AG20443 (cell line): ENCODE measurements at regions not wholly inside any gene's neighbourhood (a gene's known extent, or its start where the extent isn't known, plus 50 kb on each side); places are given as distances from the start of the nearest gene placed in this dataset.
A peak's percentile ranks its signal among the peaks of the same experiment; 100 is the strongest.

ENCODE experiments used
- DNase-seq: peaks from one replicate; pipeline ENCODE4 v3.0.0; 2012; ENCODE audit warnings: low spot score, mixed read lengths

DNA sequence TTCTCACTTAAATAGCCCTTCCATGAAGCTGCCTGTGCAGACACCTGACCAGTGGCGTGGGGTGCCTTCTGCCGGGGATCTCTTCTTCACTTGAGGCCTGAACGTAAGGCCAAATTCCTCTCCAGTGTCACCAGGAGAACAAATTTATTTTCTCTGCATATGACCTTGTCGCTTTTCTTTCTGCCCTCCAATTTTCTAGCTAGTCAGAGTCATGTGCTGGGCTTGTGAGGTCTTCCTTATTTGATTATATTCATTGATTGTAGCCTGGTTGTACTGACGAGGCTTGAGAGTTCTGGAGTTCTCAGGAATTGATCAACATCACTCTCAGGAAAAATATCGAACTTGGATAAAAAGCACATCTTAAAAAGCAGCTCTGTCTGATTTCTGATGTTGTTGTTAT is 255.7 kb downstream of the BUB3 start:
- no peak for DNase-seq

DNA sequence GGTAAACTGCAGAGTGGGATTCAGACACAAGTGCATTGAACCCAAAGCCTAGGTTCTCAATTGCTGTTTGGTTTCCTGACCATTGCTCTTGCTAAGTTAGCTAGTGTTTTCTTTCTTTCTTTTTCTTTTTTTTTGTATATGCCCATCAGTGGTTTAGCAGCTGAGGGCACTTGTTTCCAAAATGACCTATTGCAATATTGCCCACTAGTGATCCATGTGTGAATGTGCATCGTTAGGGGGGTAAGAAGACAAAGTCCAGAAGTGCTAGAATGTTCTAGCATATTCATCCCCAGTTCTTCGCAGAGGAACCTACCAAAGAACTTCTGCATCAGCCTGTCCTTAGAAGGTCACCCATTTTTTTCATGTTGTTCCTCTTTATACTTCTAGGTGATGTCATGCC is 252.8 kb upstream of the GPR26 start:
- no peak for DNase-seq

DNA sequence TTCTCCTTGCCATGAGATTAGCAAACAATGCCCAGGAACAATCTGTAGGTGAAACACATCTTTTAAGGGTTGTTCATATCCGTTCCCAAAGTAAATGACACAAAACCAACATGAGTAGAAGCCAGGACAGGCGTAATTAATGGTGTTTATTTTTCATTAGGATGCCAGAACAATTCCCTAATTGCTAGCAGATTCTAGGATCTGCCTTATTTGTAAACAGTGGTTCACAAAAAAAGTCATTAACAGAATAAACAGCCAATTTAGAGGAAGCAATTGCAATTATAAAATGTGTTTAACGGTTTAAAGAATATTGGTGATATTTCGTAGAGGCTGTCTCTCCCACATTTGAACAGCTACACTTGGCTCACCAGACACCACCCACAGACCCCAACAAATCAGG is 250.6 kb upstream of the GPR26 start:
- no peak for DNase-seq

DNA sequence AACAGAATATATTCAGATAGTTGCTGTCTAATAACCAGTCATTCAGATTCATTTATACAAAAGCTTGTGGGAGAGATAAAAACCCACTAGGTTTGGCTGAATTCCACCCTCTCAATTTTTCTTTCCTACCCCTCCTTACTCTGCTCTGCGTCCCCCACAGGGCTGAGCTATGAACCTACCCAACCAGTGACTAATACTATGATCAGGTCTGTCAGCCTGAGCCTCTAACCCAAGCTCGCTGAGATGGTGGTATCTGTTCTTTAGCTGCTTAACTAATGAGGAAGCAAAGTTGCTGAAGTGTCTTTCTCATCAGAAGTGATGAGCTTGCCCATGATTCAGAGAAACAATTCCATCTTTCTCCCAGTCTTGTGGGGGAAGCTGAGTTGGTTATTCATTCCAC is 248.7 kb upstream of the GPR26 start:
- DNase-seq, result no peak

DNA sequence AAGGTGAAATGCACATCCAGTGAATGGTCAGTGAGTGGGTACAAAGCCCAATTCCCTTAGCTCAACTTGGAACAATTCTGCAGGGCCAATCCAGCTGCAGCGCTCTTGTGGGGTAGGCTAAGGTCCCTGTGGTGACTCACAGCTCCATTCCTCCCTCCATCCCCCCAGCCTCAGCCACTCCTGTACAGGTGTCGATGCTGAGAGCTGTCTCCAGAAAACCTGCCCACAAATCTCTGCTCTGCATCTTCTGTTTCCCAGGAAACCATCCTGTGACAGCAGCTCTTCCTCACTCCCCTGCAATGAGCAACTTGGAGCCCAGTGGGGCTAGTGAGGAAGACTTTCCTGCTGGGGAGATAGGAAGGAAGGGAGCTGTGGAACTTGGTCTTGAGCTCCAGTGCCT is 244.7 kb upstream of the GPR26 start:
- DNase-seq, result no peak

DNA sequence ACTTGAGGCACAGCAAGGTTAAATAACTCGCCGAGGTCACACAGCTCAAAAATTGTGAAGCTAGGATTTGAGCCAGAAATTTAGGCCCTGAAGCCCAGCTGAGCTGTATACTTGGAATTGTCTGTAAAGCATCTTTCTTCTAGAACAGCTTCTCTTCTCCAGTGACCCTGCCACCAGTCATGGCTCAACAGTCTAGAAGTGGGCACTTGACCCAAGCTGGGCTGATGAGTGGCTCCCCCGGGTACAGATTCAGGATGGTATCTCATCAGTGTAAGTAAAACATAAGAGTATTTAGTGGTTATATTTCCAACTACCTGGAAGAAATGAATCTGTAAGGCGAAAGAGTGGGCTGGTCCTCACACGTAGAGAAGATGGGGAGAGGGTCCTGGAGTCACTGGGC is 243.9 kb upstream of the GPR26 start:
- no peak for DNase-seq

DNA sequence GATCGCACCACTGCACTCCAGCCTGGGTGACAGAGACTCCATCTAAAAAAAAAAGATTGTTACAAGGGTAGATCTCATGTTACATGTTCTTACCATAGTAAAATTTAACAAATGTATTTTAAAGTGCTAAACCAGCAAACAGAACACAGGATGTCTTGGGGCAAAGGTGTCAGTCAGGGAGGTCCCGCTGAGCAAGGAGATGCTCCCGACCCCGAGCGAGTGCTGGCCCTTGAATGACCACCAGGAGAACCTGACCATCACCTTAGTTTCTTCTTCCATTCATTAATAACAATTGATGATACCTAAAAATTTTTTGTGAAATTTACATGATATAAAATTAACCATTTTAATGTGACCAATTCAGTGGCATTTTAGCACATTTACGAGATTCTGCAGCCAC is 241.6 kb upstream of the GPR26 start:
- DNase-seq, result no peak

DNA sequence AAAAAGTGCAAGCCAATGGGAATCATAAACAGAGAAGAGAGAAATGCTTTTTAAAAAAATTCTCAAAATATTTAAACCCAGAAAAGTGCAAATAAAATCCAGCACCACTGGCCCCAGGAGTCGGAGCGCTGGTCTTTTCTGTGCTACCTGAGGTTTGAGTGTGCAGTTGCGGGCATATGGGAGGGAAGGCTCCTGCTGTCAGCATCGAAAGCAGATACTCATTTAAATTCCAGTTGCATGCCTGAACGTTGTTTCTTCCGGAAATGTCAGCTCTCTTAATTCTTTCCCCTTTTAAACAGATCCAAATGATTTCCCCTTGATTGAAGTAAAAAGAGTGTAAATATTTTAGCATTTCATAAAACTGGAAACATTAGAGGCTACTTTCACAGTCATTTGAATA is 240.5 kb upstream of the GPR26 start:
- DNase-seq, result no peak

DNA sequence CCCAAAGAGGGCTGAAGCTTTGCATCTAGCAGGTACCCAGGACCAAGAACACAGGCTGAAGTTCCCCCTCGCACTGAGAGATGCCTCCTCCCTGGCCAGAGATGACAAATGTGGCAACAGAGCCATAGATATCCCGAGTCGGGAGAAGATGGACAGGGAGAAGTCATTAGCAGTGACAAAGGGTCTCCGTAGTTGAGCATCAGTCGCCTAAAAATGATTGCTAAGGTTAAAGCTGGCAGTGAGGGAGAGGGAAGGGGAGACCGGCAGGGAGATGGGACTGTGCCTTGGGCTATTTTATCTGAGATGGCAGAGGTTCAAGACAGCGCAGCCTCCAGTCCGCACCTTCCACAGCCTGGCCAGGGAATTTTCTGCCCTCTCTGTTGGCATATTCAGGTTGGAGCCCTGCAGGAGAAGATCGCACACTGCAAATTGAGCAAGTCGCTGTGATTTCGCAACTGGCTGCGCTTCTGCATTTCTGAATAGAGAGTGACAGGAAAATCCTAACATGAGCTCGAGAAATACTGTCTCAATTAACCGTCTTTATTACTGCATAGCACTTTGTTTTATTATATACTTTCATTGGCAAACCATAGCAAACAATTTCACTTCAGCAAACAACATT is 238.9 kb upstream of the GPR26 start:
- DNase-seq, result peak; percentile 38

DNA sequence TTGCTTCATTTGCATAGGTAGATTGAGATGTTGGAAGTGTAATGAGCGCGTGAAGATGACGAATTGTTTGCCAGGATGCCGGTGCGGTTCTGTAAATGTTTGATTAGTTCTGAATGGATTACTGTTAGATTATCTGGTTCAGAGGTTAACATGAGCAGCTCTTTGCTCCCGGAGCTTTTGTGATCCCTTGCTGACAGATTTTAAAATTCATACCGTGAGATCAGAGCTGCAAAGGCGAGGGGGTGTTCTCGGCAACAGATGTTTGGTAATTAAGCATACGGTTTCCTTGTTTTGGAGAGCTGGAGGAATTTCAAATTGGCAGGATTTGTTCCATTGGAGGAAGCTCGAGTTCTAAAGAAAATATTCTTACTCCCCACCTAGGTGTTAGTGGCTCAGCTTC is 237.8 kb upstream of the GPR26 start:
- DNase-seq, result no peak

DNA sequence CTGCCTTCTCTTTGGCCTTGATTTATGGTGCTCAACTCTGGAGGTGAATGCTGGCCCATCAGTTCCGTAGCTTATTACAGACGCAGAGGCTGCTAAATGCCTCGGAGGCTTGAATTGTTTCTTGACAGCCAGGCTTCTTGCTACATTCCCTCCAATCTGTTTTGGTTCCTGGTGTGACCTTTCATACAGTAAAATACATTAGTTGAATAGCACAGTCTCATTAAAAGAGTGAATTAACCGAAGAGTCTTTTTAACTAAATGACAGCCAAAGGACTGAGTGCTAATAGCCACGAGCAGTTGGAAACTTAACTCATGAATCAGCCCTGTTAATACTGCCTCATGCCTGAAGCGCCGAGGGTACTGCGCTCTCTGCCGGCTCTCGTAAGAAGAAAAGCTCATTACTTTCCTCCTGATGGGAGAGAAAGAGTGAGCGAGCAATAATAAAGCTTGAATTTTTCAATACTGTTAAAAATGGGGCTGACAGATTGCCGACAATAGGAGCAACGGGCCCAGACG is 236.4 kb upstream of the GPR26 start:
- DNase-seq, result peak; percentile 40

DNA sequence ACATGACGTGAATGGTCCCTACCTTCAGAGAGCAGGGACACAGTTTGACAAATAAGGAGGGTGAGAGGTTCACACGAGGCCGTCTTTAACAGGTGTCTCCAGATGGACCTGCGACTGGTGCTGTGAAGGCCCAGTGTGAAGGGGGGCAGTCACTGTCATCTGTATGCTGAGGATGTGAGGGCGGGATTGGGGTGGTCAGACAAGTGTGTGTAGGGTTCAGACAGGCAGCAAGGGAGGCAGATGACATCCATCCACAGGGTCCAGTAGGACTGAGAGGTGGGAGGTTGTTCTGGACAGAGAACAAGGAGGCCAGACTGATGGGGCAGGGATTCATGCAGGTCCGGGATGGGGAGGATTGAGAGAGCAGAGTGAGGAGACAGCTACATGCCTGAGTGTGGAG is 232.6 kb upstream of the GPR26 start:
- DNase-seq, result no peak

DNA sequence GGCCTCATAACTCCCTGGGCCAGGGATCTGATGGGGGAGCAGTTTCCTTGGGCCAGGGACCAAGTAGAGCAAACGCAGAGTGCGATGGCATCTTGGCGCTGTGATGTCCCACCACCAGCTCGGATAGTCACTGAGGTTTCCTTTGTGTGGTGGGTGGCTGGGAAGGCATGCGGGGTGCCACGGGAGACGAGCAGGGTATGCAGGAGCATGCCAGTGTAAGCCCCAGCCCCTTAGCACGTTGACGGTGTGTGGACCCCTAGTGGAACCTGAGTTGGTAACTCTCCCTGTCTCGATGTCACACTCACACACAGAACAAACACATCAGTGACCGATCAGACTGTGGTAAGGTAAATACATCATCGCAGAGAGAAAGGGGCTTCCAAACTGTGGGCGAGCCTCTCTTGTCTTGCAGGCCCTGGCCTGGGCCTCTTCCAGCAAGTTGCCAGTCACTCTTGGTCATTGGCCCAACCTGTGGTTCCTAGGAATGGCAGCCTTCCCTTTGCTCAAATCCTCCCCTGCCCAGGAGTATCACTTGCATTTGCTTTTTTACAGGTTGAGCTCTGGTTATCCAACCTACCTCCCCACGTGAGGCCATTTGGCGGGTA is 231.6 kb upstream of the GPR26 start:
- no peak for DNase-seq

DNA sequence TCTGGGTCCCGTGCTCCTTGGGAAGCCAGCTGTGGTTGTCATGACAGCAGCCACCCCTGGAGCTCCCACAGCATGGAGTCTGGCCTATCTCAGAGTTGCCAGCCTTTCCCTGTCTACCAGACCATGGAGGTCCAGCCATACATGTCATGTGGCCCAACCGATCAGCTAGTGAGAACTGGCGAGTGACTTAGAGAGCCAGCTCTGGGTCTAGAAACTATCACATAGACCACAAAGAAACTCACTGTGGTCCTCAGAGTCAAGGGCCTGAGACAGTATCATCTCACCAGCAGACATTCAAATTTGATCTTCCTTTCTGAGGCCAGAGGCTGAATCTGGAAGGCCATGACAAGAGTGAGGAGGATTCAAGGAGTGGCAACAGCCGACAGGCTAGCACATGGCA is 223.3 kb upstream of the GPR26 start:
- DNase-seq, result no peak

DNA sequence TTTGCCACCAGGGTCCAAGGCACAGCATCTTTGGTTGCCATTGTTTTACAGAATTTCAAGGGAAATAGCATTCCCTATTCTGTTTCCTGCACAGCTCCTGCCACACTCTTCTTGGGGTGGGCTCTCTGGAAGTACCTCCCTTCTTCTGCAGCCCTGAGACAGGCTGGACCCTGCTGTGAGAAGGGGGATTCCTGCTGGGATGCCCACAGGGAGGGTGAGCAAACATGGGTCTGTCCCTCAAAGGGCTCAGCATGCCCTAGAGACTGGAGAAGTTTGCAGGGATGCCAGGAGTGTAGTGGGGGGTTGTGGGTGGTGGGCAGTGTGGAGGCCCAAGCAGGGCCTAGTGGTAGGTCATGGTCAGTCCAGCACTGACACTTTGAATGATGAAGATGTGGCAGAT is 222.2 kb upstream of the GPR26 start:
- DNase-seq, result no peak

DNA sequence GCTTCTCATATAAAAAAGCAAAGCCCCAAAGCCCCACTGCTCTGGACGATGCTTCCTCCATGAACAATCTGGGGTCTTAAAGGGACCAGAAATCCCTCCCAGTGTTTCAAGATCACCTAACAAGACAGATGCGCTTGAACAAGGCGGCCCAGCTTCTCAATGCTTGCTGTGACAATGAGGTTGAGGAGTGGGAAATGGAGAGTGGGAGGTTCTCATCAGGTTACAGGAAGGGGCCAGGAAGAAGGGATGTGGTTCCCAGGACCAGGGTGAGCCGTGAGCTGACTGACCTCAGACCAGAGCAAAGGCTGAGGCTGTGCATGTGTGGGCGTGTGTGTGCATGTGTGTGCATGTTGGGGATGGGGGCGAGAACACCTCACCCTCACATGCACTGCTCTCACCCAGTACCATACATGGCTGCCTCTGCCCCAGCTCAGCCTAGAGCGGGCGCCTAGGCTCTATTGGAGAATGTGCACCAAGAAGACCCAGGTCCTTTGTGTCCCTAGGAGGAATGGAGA is 220.8 kb upstream of the GPR26 start:
- DNase-seq, result no peak

DNA sequence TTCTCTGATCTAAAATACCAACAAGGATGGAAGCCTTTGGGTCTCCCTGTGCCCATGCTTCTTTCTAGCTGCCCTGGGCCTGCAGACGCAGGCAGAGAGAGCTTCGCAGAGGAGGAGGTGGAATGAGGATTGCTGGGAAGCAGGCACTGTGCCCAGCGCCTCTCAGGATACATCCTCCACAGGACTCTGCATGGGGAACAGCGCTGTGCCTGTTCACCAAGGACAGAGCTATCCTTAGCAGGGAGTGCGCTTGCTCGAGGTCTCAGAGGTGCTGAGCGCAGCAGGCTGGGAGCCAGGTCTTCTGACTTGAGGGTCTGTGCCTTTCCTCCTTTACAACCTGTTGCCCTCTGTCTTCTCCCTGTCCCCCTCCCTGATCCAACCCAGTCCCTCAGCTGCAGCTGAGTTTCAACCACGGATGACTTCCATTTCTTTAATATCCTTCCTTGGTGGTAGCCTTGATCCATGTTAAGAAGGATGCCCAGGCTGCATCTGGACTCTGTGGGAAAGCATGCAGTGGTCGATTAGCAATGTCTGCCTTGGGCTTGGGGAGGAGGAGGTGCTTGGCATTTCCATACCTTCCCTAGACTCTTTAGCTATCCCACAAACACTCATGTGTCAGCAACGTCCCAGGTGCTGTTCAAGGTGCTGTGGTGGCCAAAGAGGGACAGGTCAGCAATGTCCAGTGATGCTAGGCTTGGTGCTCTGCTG is 219.6 kb upstream of the GPR26 start:
- no peak for DNase-seq

DNA sequence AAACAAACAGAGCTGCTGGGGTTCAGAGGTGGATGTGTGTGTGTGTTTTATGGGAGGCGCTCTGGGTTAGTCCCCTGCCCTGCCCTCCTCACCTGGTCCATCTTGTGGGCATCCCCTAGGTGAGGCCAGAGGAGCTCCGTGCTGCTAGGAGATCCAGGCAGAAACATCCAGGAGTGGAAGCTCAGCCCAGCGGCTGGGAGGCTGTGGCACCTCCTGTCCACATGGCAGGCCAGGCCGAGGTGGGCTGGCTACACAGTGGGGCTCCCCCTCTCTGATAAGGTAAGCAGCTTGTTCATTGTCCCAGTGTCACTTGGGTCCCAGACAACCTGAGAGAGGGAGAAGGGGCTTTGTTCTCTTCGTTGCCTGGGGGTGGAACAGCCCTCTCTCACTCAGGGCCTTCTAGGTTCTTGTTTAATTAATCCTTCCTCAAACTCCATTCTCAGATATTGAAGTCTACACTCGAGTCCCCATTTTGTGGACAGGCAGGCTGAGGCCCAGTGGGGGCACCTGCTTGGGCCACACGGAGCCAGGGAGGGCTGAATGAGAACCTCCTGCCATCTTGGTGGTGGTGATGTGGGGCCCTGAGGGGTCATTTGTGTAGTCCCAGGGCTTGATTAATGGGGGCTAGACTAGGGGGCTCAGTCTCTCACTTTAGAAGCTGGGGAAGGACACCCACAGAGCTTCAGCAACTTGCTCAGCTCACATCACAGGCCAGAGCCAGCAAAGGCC is 216.8 kb upstream of the GPR26 start:
- DNase-seq, result no peak

DNA sequence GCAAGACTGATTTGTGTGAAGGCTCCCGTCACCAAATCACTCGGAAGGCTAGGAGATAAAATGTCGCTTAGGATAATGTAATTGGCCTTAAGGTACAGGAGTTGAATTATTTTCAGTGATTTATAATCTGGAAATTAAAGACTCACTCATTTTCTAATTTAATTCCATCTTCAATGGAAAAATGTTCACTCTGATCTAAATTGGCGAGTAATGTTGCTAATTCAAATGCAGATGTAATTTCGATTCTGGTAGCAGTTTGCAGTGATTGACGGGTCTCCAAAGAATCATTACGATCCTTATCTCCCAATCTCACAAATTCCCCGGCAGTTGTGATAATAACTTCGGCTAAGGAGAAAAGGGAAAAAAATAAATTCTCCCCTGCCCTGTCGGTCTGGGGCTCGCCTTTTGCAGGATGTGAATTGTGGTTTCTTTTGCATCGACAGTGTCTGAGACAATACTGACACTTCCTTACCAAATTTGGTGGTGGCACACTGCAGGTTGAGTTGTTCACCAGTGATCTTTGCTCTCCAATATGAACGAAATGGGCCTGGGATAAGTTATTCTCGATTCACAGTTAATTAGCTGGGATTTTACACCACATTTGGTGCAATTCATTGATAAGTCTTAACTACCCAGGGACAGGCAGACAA is 215.1 kb upstream of the GPR26 start:
- DNase-seq, result no peak

DNA sequence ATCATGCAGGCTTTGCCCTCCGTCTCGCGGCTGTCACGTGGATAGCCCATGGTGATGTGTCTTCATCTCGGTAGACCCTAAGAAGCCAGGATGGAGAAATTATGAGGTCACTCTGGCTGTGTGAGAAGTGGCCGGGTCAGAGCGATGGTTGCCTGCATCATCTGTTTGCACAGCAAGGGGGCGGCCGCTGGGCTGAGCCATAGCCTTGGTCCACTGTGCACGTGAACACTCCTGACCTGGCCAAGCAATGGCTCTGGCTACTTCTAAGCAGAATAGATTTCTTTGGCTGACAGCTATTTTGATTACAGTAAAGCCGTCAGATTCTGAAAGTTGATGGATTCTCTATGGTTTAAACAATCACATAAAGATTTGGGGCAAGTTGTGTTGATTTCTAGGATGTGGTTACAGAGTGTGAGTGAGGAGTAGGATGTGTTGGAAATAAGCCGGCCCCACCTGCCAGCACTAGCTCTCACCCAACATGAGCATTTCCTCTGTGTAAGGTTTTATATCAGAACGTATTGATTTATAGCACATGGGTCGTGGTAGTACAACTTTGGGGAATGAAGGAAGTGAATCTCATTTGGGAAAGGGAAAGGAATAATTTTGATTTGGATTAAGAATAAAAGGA is 214.4 kb upstream of the GPR26 start:
- no peak for DNase-seq

DNA sequence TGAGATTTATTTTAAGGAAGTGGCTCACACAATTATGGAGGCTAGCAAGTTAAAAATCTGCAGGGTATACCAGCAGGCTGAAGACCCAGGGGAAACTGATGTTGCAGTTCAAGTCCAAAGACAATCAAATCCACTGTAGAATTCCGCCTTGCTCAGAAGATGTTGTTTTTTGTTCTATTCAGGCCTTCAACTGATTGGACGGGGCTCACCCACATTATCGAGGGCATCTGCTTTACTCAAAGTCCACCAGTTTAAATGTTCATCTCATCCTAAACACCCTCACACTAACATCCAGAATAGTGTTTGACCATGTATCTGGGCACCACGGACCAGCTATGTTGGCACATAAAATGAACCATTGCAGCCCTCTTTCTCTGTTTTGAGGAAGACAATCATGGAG is 211.2 kb upstream of the GPR26 start:
- DNase-seq, result no peak

DNA sequence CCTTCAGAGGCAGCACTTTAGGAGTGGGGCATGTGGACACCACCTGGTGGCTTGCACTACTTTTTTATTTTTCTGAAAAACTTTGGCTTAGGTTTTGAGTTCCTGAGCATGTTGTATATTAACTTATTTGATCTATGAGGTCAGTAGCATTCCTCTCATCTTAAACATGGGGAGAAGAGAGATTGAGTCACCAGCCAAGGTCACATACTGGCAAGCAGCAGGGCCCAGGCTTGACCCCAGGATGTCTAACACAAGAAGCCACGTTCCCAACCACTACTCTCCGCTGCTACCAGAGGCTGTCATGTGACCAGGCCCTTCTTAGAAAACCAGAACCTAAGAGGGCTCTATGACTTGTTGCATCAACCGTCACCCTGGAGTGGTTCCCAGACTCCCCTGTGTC is 210.3 kb upstream of the GPR26 start:
- DNase-seq, result no peak
